D721Med (cell line): ENCODE measurements at regions not wholly inside any gene's neighbourhood (a gene's known extent, or its start where the extent isn't known, plus 50 kb on each side); places are given as distances from the start of the nearest gene placed in this dataset.
"Not testable (repeated sequence)": the region's sequence is repeated elsewhere in the genome, so short reads cannot be mapped to it uniquely, and the experiment has no call there.

Experiments used
- DNase-seq: peaks from one replicate; pipeline ENCODE4 v3.0.0; 2011; ENCODE audit warnings: low spot score; ENCODE audit not compliant: insufficient read length
- FAIRE-seq: peaks from 2 replicates; lab custom pipeline; 2011; peaks lifted over from hg19 to GRCh38; lab: Jason Lieb, UNC
- CTCF ChIP-seq: IDR thresholded peaks from 2 replicates; pipeline ENCODE4 v1.5.1; 2012; ENCODE audit warnings: mild to moderate bottlenecking, control low read depth; ENCODE audit not compliant: insufficient read depth; ENCODE audit errors: missing control alignments

GRCh38 chr12:131314524-131315090 lies 360.9 kb downstream of the ADGRD1 start:
- no peak for DNase-seq
- no peak for FAIRE-seq
- no peak for TF ChIP-seq CTCF

GRCh38 chr12:131315601-131316000 lies 361.9 kb downstream of the ADGRD1 start:
- TF ChIP-seq CTCF: no peak
- FAIRE-seq: no peak
- DNase-seq: no peak

GRCh38 chr12:131316388-131316787 lies 362.7 kb downstream of the ADGRD1 start:
- TF ChIP-seq CTCF: no peak
- no peak for DNase-seq
- FAIRE-seq: no peak

GRCh38 chr12:131318045-131318685 lies 364.5 kb downstream of the ADGRD1 start:
- FAIRE-seq (no peak), DNase-seq (no peak)
- TF ChIP-seq CTCF: no peak

GRCh38 chr12:131321988-131322387 lies 368.3 kb downstream of the ADGRD1 start:
- FAIRE-seq (no peak), DNase-seq (no peak)
- TF ChIP-seq CTCF: no peak

GRCh38 chr12:131322460-131322859 lies 368.8 kb downstream of the ADGRD1 start:
- not testable (repeated sequence) for FAIRE-seq, DNase-seq

GRCh38 chr12:131323879-131324278 lies 370.2 kb downstream of the ADGRD1 start:
- DNase-seq (no peak), FAIRE-seq (no peak)
- no peak for TF ChIP-seq CTCF
